GM18519 (cell line): ENCODE measurements at regions not wholly inside any gene's neighbourhood (a gene's known extent, or its start where the extent isn't known, plus 50 kb on each side); places are given as distances from the start of the nearest gene placed in this dataset.
"Not testable (repeated sequence)": the region's sequence is repeated elsewhere in the genome, so short reads cannot be mapped to it uniquely, and the experiment has no call there.

Experiments used
- ATAC-seq: cut with Tn5 transposase; IDR thresholded peaks from one replicate; pipeline ENCODE4 v1.9.1; 2021; ENCODE audit warnings: mild to moderate bottlenecking, moderate library complexity; ENCODE audit not compliant: unreplicated experiment, low FRiP score

DNA sequence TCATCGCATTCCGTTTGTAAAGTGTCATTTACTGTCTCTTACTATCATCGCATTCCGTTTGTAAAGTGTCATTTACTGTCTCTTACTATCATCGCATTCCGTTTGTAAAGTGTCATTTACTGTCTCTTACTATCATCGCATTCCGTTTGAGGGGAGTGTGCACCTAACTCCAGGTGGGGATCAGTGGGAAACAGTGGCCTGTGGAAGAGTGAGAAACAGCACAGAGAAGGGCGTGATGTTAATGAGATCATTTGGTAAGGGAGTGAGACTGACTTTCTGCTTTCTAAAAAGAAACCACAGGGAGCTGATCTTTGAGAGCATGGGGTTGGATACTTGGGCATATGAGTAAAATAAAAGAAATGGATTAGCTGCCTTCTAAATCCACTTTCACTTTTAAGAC lies 77.5 kb upstream of the ZPLD1 start:
- not testable (repeated sequence) for ATAC-seq

DNA sequence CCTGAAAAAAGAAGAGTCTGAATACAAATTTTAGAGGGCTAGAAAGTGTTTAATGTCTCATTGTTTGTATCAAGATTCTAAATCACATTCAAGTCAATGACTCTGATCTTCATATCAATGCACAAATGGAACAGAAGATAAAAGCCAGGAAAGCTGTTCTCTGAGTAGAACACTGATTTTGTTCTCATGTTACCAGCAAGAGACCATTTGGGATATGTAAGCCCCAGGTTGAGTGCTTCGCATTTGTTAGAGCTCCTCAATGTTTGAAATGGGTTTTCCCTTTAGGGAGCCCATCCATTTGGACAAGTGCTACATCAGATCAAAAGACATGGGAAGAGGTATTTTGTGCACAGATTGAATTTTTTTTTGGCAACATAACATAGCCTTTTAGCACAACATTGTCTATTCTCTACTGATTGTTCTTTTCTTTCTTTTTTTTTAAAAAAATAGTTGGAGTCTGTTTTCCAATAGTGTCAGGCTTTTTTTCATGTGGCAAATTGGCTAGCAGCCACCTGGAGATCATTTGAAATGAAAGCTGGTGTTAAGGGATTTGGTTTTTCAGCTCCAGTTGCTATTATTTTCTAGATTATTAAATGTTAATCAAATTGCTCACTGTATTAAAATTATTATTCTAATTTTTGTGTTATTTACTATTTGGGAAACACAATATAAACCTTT lies 74.5 kb upstream of the ZPLD1 start:
- no peak for ATAC-seq

DNA sequence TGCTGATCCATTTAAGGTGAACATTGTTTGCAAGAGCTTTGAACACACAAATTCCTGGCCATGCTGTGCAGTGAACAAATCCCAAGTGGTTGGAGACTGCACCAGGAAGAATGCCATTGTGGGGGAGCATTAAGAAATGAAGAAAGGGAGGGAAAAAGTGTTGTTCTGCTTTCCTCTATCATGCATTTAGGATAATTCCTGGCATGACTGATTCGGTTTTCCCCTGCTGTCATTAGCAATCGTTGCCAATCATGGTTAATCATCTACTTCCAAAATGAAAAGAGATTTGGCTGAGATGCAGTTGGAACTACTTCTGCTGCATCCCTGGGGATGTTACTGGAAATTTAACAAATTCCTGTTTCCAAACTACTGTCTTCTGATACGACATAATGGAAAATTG lies 73.7 kb upstream of the ZPLD1 start:
- no peak for ATAC-seq

DNA sequence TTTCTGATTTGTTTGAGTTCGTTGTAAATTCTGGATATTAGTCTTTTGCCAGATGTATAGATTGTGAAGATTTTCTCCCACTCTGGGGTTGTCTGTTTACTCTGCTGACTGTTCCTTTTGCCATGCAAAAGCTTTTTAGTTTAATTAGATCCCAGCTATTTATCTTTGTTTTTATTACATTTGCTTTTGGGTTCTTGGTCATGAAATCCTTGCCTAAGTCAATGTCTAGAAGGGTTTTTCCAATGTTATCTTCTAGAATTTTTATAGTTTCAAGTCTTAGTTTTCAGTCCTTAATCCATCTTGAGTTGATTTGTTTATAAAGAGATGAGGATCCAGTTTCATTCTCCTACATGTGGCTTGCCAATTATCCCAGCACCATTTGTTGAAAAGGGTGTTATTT lies 68.7 kb upstream of the ZPLD1 start:
- not testable (repeated sequence) for ATAC-seq

DNA sequence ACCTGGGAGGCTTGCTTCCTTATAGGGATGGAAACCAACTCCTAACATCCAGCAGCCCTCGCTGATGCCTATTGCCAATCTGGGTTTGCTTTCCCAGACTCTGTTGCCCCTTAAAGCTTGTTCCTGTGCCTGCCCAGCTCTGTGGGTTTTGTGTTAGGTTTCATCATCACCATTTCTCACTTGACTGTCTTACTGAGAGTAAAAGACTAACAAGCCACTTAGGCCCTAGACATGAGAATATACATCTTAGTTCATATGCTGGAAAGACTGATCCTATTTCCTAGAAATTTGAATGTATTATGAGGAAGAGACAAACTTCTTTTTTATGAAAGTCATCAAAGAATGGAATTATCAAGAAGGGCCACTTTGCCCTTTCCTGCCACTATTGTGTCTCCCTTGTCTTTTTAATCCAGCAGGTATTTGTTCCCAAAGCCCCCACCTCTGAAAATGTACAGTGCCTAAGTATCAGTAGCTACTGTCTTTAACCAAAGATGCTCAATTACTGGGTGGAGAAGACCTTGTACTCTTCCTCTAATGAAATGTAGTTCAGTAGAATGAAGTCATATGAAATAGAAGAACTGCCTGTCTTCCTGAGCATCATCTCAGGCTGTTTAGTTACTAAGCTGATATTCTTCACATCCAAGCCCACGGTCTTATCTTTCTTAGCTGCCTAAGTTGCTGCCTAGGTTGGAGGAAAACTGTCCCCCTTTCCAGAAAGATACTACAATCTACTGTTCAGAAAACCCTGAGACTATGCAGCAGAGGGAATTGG lies 59.8 kb upstream of the ZPLD1 start:
- ATAC-seq = no peak

DNA sequence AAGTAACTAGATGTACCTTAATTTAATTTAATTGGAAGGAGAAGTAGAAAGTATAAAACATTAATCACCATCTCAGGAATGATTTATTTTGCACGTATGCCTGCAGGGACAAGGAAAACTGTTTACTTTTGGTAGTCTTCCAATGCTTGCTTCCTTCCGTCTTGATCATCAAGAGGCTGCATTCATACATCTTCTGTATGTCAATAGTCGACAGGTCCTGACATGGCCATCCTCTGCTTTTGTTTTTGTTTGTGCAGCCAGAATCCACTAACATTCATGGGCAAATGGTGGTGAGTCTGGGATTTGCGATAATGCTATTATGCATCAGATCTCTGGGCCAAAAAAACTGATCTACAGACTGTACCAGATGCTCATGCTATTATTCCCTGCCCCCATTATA lies 56.6 kb upstream of the ZPLD1 start:
- ATAC-seq = no peak

DNA sequence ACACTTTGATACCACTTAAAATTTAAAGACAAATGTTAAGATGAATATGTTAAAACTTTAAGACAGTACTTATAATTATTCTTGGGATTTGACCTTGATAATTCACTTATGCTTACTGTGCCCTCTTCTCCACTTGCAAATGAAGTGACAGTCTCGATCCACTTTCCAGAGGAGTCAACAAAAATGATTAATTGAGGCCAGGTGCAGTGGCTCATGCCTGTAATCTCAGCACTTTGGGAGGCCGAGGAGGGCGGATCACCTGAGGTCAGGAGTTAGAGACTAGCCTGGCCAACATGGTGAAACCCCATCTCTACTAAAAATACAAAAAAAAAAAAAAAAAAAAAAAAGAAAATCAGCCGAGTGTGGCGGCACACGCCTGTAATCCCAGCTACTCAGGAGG lies 52.6 kb upstream of the ZPLD1 start:
- not testable (repeated sequence) for ATAC-seq
